Stimulated activated CD4-positive, alpha-beta T cell treated with anti-CD3 and anti-CD28 coated beads, Interleukin-1b, Interleukin-23, amount 100 ng/mL, for 48 hours (primary cell): ENCODE measurements at regions not wholly inside any gene's neighbourhood (a gene's known extent, or its start where the extent isn't known, plus 50 kb on each side); places are given as distances from the start of the nearest gene placed in this dataset.
"Not testable (repeated sequence)": the region's sequence is repeated elsewhere in the genome, so short reads cannot be mapped to it uniquely, and the experiment has no call there.

Experiments
- DNase-seq: peaks from one replicate; pipeline ENCODE4 v3.0.0-alpha.2; 2020

DNA sequence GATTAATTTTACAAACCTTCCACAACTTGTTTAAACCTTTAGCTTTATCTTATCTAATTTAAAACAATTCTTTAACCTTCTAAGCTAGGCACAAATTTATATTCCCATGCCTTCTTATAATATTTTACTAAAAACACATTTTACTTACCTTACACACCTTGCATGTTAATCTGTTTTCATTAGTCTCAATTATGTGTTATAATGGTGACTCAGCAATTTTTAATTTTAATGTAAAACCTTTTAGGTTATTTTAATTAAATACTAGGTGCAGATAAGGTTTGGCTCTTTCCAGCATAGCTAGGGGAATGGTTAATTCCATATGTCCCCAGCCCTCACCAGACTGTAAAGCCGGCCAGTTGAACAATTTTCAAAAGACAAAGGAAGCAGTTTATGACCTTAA is 264.6 kb upstream of the SGO1 start:
- no peak for DNase-seq

- no peak for DNase-seq
Measured at GRCh38 chr3:20442846-20443245, 256.8 kb upstream of the SGO1 start.

DNA sequence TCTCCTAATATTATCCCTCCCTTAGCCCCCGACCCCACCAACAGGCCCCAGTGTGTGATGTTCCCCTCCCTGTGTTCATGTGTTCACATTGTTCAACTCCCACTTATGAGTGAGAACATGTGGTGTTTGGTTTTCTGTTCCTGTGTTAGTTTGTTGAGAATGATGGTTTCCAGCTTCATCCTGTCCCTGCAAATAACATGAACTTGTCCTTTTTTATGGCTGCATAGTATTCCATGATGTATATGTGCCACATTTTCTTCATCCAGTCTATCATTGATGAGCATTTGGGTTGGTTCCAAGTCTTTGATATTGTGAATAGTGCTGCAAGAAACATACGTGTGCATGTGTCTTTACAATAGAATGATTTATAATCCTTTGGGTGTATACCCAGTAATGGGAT is 241.3 kb upstream of the SGO1 start:
- not testable (repeated sequence) for DNase-seq

DNA sequence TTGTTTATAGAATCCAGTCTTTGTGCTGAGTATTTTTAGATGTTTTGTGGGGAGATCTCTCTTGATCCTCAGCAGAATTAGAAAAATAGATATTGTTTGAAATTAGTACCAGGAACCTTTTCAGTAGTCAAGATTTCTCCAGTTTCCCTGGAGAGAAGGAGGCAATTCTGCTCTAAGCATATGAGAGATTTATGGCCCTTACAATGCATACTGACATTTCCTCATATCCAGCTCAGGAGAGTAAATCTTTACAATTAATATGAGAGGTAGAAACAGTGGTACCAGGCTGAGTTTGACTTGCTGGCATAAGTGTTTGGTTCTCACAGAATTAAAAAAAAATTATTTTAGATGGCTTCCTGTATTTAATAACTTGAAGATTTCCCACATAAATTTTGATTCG is 239.1 kb upstream of the SGO1 start:
- no peak for DNase-seq

DNA sequence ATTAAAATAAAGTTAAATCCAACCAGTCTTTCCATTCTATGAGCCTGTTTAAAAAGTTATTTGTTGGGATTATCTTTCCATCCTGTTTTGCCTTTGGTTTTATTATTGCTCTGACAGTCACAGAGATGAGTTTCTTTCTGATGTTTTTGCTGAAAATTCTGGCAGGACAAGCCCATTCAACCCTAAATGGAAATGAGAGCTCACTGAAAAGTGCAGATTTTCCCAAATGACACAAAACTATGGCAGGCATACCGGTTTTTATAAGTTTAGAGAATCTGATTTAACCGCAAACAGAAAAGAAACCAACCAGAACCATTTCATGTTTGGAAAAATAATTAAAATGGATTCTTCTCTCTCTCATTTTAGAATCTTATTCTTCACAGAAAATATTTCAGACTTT is 238.1 kb upstream of the SGO1 start:
- no peak for DNase-seq

DNA sequence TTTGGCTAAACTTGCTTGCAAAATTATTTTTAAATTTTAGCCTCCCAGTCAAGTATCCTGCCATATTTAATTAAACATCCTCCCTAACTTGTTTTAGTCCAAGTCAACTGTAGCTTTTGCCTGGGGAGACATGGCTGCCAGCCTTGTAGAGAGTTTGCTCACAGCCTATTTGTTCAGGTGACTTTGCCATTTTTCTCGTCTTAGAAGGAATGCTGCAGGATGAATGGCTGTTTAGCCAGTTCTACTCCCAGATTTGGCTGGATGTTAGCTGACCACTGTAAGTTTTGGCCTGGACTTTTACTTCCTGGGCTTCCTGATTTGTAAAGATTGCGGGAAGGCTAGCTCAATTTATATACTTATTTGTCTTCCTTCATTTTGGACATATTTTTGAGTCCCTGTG is 236.4 kb upstream of the SGO1 start:
- DNase-seq = no peak

GRCh38 chr3:20417388-20418108 is 231.5 kb upstream of the SGO1 start:
- no peak for DNase-seq

DNA sequence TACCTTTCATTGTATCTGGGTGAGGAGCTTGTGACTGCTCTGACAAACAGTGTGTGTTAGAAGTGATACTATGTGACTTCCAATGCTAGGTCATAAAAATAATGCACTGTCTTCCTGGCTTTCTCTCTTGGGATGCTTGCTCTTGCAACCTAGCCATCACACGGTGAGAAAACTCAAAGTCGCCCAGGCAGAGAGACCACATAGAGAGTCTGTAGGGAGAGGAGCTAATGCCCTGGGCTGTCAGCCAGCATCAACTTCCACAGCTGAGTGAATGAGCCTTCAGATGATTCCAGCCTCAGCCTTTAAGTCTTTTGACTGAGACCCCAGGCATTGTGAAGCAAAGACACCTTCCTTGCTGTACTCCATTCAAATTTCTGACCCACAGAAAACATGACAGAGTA is 220.6 kb upstream of the SGO1 start:
- DNase-seq = no peak

GRCh38 chr3:20405744-20406143 is 219.7 kb upstream of the SGO1 start:
- DNase-seq = no peak

DNA sequence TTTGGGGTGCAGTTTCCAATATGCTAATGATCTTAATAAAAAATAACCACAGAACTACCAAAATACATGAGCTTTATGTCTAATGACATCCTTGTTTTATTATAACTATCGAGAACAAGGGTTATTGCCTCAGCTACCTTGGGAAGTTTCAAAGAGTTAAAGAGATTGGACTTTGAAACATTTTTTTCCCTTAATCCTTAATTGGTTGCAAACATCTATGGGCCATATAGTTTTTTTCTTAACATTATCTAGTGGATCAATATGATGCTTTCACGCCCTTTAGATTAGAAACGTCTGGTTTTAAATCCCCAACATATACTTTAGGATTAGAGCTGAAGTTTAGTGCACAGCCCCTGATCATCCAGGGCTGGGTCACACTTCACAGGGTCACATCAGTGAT is 219.2 kb upstream of the SGO1 start:
- DNase-seq = no peak

- DNase-seq = no peak
Measured at GRCh38 chr3:20404741-20405100, 218.7 kb upstream of the SGO1 start.

GRCh38 chr3:20403986-20404740 is 218.2 kb upstream of the SGO1 start:
- DNase-seq = no peak

GRCh38 chr3:20401253-20401652 is 215.2 kb upstream of the SGO1 start:
- DNase-seq = no peak

DNA sequence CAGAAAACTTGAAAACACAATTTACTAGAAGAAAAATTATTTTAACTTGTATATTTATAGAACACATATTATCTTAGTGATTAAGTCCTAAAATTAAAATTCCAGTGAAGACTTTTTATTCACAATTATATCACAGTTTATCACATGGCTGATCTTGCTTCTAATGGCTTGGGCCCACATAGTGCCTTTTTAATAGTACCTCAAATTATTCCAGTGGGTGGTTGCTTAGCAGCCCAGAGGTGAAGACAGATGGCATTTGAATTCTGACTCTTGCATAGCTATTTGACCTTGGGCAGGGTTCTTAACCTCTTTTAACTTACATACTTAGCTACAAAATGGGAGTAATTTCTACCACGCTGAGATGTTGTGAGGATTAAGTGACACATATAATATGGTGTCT is 214.7 kb upstream of the SGO1 start:
- DNase-seq = no peak

DNA sequence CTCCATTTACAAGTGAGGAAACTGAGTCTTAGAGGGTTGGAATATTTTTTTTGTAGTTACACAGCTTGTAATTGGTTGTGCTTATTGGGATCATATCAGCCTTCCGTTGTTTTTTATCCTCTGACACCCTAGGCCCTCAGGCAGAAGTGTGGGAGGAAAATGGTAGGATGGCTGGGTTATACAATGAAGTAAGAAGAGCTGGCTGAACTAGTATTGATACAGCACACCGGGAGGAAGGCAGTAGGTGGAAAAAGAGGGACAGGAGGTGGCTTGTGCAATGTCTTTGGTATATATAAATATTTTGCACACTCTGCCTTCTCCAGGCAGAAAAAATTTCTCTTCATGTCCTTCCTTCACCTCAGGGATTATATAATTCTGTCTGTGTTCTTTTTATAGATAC is 214.3 kb upstream of the SGO1 start:
- no peak for DNase-seq

GRCh38 chr3:20396335-20396734 is 210.3 kb upstream of the SGO1 start:
- DNase-seq = no peak

- DNase-seq = no peak
Measured at GRCh38 chr3:20395692-20396091, 209.7 kb upstream of the SGO1 start.

- DNase-seq = no peak
Measured at GRCh38 chr3:20394243-20394642, 208.2 kb upstream of the SGO1 start.

- no peak for DNase-seq
Measured at GRCh38 chr3:20391644-20392043, 205.6 kb upstream of the SGO1 start.

- no peak for DNase-seq
Measured at GRCh38 chr3:20388971-20389370, 203.0 kb upstream of the SGO1 start.

GRCh38 chr3:20380295-20380694 is 194.3 kb upstream of the SGO1 start:
- DNase-seq = no peak

GRCh38 chr3:20378315-20378714 is 192.3 kb upstream of the SGO1 start:
- DNase-seq = no peak

GRCh38 chr3:20376665-20377217 is 190.7 kb upstream of the SGO1 start:
- DNase-seq = no peak

DNA sequence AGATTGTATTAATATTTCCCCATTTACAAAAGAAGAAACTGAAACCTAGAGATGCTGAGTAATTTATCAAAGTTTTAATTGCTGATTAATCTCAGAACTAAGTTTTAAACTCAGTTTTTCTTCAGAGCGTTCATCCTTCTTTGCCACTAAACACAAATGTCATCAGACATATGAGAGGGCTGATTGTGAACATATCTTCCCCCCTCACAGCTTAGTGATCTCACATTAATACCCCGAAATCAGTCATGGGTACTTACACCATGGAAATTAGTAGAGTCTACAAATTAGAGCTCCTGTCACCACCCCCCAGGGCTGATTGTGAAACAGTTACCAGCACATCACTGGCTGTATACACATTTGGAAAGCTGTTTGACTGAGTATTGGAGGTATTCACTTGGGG is 189.3 kb upstream of the SGO1 start:
- DNase-seq = no peak
